HT-29 (cell line): ENCODE measurements at regions not wholly inside any gene's neighbourhood (a gene's known extent, or its start where the extent isn't known, plus 50 kb on each side); places are given as distances from the start of the nearest gene placed in this dataset.
"Not testable (repeated sequence)": the region's sequence is repeated elsewhere in the genome, so short reads cannot be mapped to it uniquely, and the experiment has no call there.

ENCODE experiments used
- DNase-seq: peaks from one replicate; pipeline ENCODE4 v3.0.0-alpha.2; 2015; ENCODE audit warnings: low spot score

DNA sequence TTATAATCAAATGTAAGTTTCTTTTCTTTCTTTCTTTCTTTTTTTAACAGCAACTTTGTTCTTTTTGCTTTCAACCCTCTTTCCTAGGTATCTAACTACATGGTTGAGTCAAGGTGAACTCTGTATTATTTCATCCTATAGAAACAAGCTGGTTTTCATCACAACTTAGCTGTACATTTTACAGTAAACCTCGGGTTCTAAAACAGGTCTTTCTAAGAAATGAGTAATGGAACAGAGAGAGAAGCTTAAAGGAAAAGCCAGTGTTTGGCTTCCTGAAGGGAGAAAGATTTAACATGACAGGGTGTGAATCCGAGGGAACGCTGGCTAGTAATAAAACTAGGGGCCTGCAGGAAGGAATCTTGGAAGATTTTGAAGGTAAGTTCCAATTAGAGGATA lies 143.4 kb upstream of the ITGB1 start:
- DNase-seq = no peak

DNA sequence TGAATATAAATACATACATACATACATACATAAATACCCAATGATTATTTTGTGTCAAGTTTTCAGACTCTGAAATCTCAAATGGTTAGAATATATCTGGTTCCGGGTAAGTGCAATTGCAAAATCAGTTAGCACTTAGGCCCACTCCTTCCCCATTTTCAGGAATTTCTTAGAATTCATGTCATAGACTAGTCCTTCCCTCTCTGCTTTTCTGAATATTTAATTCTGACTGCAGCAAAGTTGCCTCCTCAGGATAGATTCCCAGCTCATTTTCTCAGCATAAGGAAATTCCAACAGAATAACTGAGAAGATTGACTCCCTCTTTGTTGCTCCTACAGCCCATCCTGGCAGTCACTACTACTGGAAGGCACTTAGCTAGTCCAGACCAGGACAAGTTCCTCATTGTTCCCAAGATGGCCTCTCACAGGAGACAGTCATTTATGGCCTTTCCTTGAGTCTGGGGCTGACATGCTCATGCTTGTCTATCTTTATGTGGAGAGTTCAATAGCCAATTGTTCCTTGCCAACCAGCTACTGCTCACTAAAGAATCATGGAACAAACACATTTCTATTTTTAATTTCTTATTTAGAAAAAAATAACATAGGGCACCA lies 142.9 kb upstream of the ITGB1 start:
- DNase-seq = no peak

DNA sequence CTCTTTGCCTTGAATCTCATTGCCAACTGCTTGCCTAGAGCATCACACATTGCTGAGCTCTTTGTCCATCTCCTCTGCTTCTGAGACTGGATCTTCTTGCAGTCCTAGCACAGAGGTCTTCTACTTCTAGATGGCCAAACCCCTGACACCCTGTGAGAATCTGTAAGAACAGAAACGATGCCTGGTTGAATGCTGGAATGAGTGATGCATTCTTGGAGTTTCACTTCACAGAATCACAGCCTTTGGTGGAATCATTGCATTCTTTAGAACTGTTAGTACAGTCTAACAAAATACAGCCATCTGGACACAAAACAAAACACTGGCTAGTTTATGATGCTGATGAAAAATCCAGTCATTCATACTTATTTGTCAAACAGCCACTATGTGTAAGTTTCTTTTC lies 141.7 kb upstream of the ITGB1 start:
- no peak for DNase-seq

DNA sequence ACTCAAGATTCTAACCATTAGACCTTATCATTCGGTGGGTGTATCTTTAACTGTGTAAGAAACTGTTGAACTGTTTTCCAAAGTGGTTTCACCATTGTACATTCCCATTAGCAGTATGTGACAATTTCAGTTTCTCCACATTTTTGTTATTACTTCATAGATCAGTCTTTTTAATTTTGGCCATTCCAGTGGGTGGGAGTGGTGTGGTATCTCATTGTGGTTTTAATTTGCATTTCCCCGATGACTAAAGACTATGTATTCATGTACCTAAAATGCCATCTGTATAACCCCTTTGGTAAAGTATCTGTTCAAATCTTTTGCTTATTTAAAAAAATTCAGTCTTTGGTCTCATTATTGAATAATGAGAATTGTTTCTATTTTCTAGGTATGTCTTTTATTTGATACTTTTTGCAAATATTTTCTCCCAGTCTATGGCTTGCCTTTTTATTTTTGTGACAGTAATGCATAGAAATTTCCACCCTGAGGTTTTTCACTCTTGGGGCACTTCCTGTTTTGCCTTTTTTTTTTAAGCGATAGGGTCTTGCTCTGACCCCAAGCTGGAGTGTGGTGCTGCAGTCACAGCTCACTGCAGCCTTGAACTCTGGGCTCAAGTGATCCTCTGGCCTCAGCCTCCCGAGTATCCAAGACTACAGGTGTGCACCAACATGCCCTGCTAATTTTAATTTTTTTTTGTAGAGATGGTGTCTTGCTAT lies 141.1 kb upstream of the ITGB1 start:
- no peak for DNase-seq

DNA sequence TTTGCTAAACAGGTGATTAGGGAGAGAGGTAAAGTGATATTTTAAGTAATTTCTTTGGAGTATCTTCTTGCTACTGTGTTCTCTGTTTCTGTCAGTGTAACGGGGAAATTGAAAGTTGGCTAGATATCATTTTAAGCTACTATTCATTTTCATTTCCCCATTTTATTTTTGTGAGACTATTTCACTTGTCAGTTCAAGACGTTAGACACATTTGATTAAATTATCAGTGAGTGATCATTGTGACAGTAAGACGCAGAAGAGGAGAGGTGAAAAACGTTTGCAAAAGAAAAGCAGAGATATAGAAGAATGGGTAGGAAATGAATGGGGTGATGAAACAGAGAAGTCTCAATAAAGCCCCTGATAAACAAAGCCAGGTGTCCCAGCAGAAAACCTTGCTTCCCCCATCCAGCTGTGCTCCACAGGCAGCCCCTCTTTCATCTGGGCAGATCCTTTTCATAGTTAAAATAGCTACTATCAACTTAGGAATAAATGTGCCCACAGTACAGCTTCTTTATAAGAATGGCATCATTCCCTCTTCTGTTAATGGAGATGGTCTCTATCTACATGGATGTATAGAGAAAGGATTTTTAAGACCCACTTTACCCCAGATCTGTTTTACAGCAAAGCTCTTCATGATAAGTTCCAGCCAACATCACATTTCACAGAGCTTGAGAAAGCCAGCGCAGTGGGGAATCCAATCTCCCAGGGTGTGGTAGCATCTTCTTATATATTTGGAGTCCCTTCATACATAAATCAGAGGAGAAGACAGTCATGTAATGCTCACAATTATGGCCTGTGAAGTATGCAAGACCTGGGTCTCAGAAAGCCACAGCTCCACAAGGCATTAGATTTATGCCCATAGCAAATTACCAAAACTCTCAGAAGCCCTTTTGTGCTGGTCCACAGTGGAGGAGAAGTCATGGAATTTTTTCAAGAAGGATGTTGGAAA lies 138.1 kb upstream of the ITGB1 start:
- DNase-seq = no peak

DNA sequence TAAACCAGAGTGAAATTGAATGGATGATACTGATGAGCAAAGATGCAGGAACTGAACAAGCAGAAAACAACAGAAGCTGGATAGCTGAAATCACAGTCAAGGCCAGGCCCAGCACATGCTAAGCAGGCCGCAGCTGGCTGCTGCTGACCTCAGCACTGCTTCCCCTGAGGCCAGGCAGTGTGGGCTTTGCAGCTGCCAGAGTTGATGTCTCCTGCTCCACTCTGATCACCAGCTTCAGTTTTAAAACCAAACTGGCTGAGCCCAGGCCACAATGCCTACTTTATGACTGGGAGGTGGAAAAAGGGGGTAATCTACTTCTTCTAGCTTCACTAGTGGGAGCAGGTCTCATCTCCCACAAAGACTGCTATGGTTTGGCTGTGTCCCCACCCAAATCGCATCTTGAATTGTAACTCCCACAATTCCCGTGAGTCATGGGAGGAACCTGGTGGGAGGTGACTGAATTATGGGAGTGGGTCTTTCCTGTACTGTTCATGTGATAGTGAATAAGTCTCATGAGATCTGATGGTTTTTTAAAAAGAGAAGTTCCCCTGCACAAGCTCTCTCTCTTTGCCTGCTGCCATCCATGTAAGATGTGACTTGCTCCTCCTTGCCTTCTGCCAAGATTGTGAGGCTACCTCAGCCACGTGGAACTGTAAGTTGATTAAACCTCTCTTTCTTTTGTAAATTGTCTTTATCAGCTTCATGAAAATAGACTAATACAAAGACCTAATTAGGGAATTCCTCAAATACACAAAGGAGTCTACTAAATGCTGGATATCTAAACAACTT lies 136.4 kb upstream of the ITGB1 start:
- no peak for DNase-seq

DNA sequence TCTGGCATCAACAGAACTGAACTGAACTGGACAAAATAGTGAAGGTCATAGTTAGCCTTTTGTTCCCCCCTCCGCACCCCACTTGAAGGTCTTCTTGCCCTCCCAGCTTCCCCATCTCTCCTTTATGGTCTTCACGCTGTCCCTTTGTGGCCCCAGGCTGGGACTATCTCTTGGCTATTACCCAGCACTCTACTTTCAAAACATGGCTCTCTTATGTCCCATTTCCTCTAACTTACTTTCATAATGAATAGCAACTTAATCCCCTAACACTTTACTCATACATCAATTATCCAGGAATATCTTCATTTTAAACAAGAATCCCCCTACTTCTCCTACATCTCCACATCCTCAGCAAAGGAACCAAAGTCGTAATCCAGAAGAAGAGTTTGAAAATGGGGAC lies 135.3 kb upstream of the ITGB1 start:
- no peak for DNase-seq

DNA sequence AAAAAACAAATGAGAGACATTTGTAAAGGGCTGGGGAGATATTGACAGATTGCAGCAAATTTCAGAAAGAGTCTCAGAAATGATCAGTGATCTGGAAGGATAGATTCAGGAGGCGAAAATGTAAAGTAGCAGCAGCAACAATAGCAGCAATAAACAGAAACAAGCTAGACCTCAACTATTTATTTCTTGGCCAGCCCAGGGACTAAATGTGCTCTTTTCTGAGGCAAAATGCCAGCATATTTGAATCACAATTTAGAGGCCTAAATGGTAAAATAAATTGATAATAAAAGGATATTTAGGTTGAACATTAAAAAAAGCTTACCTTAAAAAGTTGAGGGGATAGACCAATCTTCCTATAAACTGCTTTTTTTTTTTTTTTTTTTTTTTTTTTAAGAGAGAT lies 134.6 kb upstream of the ITGB1 start:
- no peak for DNase-seq

DNA sequence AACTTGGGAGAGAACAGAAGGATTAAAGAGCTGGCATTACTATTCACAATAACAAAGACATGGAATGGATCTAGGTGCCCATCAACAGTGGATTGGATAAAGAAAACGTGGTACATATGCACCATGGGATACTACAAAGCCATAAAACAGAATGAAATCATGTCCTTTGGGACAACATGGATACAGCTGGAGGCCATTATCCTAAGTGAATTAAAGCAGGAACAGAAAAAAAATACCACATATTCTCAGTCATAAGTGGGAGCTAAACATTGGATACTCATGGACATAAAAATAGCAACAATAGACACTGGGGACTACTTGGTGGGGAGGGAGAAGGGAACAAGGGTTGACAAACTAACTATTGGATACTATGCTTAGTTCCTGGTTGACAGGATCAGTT lies 133.2 kb upstream of the ITGB1 start:
- DNase-seq = no peak

DNA sequence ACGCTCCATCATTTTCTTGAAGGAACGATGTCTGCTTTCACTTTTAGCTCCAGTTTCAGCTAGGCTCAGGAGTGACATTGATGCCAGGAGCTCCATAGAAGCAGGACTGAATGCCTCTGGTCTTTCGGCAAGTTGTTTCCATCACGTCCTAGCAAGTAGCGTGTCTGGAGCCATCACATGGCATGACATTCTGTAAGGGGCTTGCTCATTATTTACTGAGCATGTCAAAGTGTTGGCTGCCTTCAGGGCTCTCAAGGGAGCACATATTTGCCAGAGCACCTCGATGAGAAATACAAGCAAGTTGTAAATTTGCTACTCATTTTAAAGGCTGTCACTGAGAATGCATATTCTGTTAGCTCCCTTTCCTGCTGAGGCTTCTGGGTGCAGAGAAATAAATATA lies 131.0 kb upstream of the ITGB1 start:
- DNase-seq = no peak

DNA sequence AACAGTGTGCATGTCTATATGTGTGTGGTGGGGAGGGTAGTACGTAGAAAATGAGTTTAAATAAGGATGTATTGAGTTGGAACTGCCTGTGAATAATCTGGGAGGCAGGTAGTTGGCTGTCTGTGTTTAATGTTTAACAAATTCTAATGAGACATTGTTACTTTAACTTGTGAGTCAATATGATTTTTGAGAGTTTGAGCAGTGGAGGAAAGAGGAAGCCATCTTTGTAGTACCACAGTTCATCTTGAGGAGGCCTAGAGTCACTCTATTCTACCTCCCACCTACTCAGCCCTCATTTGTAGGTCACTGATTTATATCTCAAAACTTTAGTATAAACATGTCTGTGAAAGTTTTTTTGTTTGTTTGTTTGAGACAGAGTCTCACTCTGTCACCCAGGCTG lies 129.9 kb upstream of the ITGB1 start:
- DNase-seq = no peak

DNA sequence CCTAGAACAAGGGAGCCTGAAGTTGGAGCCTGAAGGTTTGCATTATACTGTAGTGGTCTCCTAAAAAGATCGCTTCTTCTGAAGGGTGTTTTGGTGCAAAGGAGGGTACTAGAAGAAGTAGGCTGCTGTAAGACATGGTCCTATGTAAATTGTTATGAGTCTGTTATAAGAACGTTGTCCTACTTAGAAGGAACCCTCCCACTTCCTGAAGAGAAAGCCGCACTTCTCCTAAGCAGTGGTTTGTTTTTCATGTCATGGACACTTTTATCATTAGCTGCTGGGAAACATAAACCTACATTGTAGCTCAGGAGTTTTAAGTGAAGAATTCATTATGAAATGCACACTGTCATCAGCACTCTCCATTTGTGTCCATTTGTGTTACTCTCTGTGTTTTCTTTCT lies 129.1 kb upstream of the ITGB1 start:
- no peak for DNase-seq

DNA sequence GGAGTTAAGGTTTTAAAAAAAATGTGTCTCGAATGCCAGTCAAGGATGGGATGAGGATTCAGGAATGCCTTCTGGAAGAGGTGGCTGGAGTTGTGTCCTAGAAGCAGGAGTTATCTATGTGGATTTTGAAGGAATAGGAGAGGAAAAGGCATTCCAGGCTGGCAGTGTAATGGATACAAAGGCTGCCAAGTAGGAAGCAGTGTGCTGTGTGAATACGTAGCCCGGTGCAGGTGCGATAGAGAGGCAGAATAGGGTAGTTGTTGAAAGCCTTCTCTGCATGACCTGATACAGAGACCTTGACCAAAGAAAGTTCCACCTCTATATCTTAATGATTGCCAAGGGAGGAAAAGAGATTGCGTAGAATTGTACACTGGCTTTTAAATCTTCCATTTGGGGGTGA lies 128.1 kb upstream of the ITGB1 start:
- DNase-seq = no peak

DNA sequence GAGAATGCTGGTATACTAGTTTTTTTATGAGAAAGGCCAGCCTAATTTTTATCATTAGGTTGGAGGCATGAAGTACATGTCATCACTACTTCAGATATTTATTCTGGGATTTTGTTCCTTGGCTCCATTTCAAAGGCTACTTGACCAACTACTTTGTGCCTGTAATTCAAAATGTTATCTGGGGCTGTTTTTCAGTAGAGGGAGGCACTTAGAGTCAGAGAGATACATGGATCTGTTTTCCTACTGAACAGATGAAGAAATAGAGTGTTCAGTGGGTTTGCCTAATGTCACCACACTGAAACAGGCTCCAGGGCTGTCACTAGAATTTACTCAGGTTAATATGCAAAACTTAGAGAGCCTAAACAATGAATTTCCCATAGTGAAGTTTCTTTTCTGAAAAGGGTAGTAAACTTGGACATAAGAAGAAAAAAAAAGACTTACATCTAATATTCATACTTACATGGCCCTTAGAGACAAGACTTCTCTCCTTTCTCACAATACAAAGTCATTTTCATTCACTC lies 127.3 kb upstream of the ITGB1 start:
- DNase-seq = no peak

DNA sequence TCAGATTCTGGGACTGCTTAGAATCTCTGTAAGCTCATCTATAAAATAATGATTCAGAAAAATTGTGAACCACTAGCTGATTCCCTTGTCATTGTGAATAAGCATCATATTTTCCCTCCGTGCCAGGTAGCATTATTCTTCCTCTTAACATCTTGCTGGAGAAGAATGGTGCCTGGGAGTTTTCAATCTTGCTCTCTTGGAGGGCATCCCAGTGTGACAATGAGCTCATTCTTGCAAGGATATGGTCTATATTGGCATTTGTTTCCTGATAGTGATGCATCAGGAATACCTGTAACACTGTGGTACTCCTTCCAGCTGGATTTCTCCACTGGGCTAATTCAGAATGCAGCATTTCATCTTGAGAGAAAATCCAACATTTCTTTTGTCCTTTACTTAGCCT lies 126.4 kb upstream of the ITGB1 start:
- no peak for DNase-seq

DNA sequence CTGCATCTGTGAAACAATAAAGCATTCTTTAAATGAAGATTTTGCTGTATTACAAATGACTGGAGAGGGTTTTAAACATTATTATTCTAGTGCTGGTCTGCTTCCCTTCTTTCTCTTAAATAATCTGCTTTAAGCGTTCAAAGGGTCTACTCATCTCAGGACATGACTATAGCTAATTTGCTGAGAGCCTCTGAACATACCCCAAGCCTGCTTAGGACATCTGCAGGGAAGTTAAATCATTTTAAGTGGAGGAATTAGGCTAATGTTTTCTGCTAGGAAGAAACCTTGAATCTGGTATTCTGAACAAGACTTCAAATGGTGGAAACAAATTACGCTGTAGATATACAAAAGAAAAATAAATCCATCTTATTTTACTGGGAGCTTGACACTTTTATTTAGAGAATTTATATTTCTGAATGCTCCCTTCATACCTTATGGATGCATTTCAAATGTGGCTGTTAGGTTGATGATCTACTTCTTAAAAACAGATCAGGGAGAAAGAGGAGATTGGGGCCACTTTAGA lies 124.4 kb upstream of the ITGB1 start:
- DNase-seq = no peak

DNA sequence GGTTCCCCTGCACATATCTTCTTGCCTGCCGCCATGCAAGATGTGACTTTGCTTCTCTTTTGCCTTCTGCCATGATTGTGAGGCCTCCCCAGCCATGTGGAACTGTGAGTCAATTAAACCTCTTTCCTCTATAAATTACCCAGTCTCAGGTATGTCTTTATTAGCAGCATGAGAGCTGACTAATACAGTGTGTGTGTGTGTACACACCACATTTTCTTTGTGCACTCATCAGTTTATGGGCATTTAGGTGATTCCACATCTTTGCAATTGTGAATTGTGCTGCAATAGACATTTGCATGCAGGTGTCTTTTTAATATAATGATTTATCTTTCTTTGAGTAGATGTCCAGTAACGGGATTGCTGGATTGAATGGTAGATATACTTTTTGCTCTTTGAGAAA lies 122.4 kb upstream of the ITGB1 start:
- DNase-seq = not testable (repeated sequence)

DNA sequence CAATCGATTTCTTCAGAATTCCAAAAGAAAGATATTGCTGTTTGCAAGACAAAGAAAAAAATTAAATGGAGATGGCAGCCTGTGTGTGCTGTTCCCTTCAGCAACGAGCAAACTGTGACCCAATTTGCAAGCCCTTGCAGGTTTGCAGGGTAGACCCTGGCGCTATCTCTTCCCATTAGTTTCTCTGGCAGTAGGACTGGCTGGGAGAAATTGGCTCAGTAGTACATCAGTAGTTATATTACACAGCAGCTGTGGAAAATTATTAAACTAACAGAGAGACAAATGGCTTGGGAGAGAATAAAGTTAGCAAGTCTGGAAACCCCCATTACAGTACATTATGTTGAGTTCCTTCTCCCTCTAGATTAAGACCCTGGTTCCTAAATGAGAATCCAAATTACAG lies 116.4 kb upstream of the ITGB1 start:
- DNase-seq = no peak

DNA sequence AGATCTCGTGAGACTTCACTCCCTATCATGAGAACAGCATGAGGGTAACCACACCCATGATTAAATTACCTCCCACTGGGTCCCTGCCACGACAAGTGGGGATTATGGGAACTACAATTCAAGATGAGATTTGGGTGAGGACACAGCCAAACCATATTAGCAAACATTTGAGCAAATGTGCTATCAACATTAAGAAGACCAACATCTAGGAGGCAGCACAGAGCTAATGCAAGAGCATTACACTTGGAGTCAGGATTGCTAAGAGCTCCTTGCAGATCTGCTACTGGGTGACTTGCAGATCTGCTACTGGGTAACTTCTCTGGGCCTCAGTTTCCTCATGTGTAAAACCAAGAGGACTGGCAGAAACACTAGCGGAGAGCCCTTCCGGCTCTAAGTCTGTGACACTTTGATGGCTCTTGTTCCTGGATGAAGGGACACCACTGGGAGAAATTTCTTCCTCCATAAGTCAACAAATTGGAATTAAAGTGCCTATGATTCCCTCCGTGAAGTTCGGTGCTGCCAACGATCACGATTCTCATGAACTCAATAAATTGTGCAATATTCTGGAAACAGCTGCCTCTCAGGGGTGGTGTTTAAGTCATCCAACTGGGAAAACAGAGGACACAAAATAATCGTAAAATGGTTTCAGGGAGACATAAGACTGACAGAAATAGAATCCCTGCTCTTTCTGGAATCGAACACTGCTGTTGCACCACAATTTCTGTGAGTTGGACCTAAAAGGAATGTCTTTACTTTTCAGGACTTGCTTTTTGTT lies 115.8 kb upstream of the ITGB1 start:
- DNase-seq = no peak

DNA sequence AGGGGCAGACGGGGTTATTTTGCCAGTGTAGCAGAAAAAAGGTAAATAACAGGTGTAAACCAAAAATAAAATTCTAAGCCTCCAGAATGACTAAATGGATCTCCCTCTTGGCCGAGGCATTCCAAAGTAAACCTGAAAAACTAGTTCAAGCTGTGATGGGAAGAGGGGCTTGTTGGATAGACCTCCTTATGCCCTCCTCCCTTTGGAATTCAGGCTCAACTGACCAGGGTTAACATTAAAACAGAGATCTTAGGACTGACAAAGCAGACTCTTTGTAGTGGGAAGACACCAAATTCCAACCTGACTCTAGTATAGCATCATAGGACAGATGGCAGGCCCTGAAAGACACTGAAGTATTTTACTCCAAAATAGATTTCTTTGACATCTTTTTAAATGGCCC lies 113.8 kb upstream of the ITGB1 start:
- no peak for DNase-seq

DNA sequence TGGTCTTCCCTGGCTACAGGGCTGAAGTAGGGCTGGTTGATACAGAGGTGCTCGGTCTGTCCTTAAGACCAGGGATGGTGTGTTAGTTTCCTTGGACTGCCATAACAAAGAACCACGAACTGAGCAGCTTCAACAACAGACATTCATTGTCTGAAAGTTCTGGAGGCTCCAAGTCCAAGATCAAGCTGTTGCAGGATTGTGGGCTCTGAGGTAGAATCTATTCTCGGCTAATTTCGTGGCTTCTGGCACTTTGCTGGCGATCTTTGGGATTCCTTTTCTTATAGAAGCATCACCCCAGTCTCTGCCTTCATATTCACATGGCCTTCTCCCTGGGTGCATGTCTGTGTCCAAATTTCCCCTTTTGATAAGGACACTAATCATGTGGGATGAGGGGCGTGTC lies 112.1 kb upstream of the ITGB1 start:
- DNase-seq = no peak
